Limb (tissue), 2 donors: ENCODE measurements at regions not wholly inside any gene's neighbourhood (a gene's known extent, or its start where the extent isn't known, plus 50 kb on each side); places are given as distances from the start of the nearest gene placed in this dataset.
A peak's percentile ranks its signal among the peaks of the same experiment; 100 is the strongest.
"Not testable (repeated sequence)": the region's sequence is repeated elsewhere in the genome, so short reads cannot be mapped to it uniquely, and the experiment has no call there.

Experiments
- DNase-seq, 2 donors: peaks; one replicate each; pipeline ENCODE4 v3.0.0-alpha.2; 2016; ENCODE audit errors: extremely low spot score in 2 of 2

DNA sequence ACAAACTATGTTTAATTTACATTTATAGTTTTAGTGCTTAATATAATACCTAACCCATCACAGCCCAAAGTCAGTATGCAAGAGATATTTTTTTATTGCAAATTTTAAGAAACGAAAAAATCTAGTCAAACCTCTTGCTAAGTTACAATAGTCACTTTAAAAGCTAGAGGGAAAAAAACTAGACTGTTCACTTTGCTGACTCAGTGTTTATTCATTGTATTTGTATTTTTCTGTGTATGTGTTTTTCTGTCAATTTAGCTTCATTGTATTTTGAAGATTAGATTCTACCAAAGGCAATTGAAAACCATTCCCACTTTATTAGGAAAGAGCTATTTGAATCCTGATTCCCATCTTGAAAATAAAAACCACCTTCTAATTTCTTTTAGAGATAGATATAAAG, 891.5 kb downstream of the SLC16A7 start:
- no peak for DNase-seq

DNA sequence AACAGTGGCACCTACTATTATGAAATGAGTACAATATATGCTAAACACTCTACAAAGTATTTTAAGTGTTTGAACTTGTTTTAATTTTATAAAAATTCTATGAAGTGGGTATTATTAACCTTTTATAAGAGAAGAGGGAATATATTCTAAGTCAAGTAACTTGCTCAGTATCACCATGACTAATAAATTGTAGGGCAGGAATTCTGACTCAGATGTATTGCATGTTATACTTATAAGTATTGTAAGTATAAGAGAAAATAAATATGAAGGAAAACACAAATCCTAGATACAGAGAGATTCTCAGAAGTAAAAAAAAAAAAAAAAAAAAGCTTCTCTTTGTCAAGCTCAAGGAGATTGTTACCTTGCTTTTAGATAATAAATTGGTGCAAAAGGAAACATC, 893.2 kb downstream of the SLC16A7 start:
- DNase-seq, result no peak

DNA sequence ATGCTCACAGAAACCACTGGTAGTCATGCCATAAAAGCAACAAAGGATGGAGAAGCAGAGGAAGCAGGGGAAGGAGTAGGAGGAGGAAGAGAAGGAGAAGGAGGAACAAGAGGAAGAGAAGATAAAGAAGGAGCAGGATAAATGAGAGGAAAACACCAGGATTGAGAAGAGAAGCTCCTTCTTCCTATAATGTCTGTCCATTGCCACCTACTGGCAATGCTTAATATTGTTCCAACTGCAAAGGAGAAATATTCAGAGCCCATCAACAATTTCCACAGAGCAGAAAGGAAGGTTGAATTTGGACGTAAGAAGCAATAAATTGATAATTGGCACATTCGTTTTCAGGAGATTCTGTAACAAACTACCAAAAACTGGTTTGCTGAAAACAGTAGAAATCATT, 898.4 kb downstream of the SLC16A7 start:
- peak in 1 of 2 donors; percentile 10 for DNase-seq

DNA sequence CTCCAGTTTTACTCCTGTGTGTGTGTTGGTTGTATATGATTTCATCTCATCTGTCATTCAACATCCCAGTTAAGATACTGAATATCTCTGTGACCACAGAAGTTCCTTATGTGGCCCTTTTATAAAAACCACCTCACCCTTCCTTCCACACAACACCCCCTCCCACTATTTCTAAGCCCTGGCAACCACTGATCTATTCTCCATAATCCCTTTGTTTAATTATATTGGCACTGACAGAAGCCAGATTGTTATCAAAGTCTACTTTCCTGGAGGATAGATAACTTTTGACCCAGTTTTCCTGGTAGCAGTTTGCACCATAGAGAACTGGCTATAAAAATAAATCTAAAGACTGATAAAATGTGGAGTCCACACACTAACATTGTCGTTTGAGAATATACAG, 902.8 kb downstream of the SLC16A7 start:
- no peak for DNase-seq

GRCh38 chr12:60501124-60501729, 905.4 kb downstream of the SLC16A7 start:
- DNase-seq, result peak in 1 of 2 donors; percentile 30

- DNase-seq, result no peak
These were observed 927.0 kb downstream of the SLC16A7 start for GRCh38 chr12:60522684-60523400.

DNA sequence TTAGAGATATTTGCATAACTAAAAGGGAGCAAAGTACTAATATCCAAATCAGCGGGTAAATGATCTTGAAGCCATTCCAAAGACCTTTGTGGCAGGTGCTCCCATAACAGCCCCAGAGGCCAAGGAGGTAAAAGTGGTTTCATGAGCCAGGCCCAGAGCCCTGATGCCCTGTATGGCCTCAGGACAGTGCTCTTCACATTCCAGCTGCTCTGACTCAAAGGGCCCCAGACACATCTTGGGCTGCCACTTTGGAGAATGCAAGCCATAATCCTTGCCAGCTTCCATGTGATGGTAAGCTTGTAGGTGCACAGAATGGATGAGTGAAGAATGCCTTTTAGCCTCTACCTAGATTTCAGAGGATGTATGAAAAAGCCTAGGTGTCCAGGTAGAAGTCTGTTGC, 933.4 kb downstream of the SLC16A7 start:
- DNase-seq, result no peak

DNA sequence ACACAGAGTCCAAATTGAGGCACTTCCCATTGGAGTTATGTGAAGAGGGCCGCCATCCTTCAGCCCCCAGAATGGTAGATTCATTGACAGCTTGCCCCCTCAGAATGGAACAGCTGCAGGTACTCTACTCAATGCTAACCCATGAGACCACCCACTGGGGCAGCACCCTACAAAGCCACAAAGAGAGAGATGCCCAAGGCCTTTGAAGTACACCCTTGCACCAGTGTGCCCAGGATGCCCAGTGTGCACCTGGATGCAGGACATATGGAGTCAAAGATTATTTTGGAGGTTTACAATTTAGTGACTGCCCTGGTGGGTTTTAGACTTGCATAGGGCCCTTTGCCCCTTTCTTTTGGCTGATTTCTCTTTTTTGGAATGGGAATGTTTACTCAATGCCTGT, 933.9 kb downstream of the SLC16A7 start:
- DNase-seq, result no peak

GRCh38 chr12:60535363-60535762, 939.5 kb downstream of the SLC16A7 start:
- DNase-seq, result no peak

DNA sequence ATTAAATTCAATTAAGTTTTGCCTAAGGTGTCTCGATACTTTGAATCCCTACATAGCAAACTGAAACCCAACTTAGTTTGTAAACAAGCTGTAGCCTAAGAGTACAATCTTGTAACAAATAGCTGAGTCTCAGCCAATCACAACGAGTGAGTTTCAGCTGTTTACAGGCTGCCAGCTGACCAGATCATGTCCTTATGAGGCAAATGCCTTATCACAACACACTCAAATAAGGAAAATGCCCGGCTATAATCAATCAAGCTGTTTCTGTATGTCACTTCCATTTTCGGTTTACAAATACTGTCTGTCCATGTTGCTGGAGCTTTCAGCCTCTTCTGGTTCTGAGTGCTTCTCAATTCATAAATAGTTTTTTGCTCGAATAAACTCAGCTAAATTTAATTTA, 943.8 kb downstream of the SLC16A7 start:
- no peak for DNase-seq

DNA sequence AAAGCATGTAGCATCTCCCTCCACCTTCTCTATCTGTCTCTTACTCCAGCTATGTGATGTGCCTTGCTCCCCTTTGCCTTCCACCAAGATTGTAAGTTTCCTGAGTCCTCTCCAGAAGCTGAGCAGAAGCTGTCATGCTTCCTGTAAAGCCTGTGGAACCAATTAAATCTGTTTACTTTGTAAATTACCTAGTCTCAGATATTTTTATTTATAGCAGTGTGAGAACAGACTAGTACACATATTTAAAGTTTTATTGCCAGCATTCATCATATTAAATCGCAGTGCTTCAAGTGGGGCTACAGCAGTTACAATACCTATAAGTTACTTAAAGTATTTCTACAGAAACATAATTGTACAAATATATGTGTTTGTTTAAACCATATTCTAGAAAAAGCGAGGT, 973.1 kb downstream of the SLC16A7 start:
- no peak for DNase-seq

DNA sequence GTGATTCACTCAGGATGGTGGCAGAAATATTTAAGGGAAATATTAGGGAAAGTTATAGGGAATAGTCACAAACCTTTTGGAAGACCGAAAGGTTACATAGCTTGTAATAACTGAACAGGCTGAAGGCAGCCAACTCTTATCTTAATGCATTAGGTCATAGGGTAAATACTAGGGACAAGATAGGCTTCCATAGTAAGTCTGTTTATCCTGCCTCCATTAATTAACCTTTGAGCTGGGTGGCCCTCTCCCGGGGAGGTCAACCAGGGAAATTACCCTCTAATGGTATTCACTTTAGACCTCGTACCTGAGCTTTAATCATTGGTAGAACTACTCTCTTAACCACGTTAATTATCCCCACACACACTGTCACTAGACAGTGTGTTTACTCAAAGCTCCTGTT, 981.8 kb downstream of the SLC16A7 start:
- no peak for DNase-seq

DNA sequence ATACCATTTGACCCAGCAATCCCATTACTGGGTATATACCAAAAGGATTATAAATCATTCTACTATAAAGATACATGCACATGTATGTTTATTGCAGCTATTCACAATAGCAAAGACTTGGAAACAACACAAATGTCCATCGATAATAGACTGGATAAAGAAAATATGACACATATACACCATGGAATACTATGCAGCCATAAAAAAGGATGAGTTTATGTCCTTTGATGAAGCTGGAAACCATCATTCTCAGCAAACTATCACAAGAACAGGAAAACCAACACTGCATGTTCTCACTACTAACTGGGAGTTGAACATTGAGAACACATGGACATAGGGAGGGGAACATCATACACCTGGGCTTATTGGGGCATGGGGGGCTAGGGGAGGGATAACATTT, 991.8 kb downstream of the SLC16A7 start:
- DNase-seq, result not testable (repeated sequence)

- no peak for DNase-seq
These were observed 998.3 kb downstream of the SLC16A7 start for GRCh38 chr12:60594035-60594711.

DNA sequence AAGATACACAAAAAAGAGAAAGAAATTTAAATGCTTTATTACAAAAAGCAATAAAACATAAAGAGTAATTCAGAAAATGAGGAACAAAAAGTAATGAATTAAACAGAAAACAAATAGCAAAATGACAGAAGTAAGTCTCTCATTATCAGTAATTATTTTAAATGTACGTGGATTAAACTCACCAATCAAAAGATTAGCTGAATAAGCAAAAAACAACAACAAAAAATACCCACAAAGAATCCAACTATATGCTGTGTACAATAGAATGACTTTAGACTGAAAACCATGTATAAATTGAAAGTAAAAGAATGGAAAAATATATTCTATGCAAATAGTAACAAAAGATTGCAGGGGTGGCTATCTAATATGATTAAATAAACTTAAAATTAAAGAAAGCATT, 1006.8 kb downstream of the SLC16A7 start:
- no peak for DNase-seq

- not testable (repeated sequence) for DNase-seq
These were observed 1007.6 kb downstream of the SLC16A7 start for GRCh38 chr12:60603475-60603874.

DNA sequence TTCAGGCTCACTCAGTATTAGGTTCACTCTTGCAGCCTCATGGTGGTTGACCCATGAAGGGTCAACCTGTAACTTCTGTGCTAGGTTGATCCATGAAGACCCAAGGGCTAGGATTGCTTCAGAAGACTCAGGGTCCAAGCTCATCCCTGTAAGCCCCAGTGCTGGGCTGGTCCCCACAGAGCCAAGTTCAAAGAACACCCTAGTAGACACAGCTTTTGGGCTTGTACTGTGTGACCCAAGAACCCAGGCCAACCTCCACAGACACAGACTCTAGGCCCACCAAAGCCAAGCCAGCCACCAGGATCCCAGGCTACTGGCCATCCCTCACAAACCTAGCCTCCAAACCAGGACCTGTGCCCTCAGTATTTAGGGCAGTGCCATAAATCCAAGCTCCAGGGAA, 1020.6 kb downstream of the SLC16A7 start:
- no peak for DNase-seq

DNA sequence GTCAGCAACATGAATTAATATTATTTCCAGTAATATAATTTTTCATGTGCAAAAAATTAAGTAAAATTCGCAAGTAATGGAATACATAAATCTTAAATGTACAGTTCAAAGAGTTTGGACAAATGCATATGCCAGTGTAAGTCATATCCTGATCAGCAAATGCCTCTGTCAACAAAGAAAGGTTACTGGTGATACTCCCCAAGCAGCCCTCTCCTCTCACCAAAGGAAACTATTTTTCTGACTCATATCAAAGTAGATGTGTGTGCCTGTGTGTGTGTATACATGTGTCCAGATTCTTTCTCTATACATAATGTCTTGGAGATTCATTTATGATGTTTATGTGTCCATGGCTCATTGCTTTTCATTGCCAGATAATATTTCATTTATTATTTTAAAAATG, 1035.0 kb downstream of the SLC16A7 start:
- DNase-seq, result no peak

DNA sequence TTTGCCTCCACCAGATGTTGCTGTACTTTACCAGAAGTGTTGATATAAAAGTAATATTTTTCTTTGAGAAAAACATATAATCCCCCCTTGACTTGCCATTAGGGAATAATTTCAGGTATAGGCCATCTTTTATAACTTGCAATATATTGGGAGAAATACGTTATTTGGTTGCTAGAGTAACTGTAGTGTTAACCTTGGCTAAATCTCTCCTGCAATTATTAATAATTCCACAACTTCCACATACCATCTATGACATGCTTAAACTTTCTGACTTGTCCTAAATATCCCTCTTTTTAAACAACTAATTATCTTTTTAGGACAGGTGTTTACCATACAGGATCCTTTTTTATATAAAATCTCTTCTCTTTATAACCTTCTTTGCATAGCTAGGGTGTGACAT, 1048.2 kb downstream of the SLC16A7 start:
- DNase-seq, result no peak

- no peak for DNase-seq
These were observed 1071.1 kb downstream of the SLC16A7 start for GRCh38 chr12:60666895-60667294.

DNA sequence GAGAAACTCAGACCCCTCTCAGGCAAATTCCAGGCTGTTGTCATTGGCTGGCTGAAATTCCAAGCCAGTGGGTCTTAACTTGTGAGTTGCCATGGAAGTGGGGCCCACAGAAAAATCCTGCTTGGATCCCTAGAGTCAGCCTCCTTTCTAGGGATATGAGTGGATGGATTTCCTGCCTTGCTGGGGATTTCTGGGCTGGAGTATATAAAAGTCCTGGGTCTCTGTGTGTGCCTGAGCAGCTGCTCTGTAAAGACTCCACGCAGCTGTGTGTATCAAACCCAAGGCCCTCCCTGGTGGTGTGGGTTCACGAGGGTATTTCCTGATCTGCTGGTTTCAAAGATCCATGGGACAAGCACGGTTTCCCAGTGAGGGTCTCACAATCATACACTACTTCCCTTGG, 1077.1 kb downstream of the SLC16A7 start:
- DNase-seq, result no peak

DNA sequence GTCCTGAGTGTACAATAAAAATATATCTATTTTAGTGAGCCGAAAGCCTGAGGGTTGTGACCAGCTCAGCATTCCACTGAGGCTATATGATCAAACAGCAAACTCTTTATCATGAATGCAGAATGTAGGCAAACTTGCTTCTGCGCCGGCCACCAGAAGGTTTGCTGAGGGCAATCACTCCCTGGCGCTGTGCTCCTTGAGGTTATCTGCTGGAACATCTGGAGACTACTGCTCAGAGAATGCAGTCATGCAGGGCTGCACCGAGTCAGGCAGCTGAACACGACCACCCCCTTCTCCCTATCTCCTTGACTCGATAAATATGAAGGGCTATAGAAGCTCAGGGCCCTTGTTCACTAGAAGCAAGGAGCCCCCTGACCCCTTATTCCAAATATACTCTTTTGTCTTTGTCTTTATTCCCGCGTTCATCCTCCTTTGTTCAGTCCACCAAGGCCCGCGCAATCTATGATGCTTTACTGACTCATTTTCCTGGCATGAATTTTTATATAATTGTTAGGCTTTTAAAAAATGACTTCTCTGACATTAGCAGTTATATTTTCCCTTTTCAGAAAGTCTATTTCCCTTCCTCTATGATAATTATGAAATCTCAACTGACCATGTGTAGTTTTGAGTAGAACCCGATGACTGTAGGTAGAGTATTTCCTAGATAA, 1089.3 kb downstream of the SLC16A7 start:
- DNase-seq, result no peak
